ENCODE measurements at regions not wholly inside any gene's neighbourhood (a gene's known extent, or its start where the extent isn't known, plus 50 kb on each side); places are given as distances from the start of the nearest gene placed in this dataset.
"Not testable (repeated sequence)": the region's sequence is repeated elsewhere in the genome, so short reads cannot be mapped to it uniquely, and the experiment has no call there.

GRCh38 chr4:123585111-123585510 lies 188.5 kb downstream of the SPRY1 start:
- no peak for DNase-seq
- intact Hi-C loops (cut with DNase I, micrococcal nuclease), result no loop called here
- ATAC-seq, result no peak

DNA sequence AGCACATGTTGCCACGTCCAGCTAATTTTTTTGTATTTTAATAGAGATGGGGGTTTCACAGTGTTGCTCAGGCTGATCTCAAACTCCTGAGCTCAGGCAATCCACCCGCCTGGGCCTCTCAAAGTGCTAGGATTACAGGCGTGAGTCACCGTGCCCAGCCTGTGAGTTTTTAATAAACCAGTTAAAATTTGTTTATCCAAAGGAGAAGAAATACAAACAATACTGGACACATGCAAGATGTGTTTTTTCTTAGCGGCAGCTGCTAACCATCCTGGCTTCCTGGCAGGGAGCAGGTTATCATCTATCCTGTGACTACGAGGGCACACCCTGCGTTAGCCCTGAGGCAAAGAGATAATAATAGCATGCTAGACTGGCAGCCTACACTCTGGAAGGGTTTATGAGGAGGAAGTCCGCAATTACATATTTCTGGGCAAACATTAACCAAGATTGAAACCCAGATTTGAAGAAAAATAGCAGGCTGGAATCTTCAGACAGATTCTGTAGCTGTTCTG lies 191.4 kb downstream of the SPRY1 start:
- peak; percentile 100 for ATAC-seq
- peak; percentile 58 to 87 for DNase-seq
- intact Hi-C loops (cut with DNase I, micrococcal nuclease), result no loop called here

DNA sequence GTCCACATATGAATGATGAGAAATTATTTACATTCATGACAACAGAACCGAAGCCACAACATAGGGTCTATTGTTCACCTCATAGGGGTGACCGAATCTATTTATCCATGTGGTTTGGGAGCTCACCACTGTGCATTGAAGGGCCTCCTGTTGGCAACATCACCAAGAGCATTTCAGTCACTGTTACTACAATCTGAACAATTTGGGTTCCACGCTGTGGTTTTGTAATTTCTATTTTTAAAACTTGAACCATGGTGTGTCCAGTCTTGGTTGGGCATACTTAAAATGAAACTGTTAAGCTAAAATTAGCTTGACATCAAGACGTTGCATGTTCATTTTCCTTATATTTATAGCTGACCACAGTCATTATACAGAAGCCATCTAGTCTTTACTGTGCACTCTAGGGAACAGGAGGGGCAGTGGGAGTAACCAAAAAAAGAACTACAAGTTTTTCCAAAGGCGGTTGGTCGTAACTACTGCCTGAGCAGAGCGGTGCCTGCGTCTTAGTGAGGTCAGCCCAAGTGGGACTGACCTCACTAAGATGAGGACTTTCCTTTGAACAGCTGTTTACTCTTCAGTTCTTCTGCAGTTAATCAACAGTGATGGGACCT lies 192.1 kb downstream of the SPRY1 start:
- peak; percentile 57 for ATAC-seq
- DNase-seq, result peak; percentile 18 to 41
- intact Hi-C loops (cut with DNase I, micrococcal nuclease), result no loop called here

DNA sequence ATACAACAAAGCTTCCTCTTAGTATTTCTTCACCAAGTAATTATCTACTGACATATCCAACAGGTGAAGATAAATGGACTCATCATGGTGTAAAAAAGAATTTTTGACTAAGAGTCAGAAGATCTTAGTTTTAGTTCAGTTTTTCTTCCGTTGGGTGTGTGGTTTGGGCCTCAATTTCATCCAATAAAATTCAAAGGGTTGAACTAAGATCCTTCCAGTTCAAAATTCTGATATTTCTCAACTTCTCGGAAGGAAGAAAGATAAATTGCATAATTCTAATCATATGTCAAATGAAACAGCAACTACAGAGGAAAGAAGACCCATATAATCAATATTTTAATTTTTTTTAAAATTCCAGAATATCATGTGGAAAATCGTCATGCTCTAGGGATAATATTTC lies 192.7 kb downstream of the SPRY1 start:
- ATAC-seq (no peak), DNase-seq (no peak)
- intact Hi-C loops (cut with DNase I, micrococcal nuclease), result no loop called here

- no peak for ATAC-seq
- no peak for DNase-seq
- intact Hi-C loops (cut with DNase I, micrococcal nuclease), result no loop called here
Measured at GRCh38 chr4:123591875-123592274, 195.3 kb downstream of the SPRY1 start.

DNA sequence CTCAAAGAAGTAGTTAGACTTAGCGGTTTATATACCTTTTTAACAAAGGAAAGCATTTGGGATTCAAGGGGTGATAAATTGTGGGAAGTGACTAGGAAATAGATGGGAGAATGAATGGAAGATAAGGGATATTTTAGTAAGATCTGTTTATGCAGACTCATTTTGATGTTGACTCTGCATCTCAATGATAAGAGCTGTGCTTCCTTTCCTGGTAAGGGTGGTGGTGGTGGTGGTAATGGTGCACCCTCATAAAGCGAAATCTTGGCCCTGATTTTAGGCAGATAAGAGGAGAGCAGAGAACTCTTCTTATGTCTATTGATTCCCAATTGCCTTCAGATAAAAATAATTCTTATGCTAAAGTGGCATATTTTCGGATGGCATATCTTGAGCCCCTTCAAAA lies 197.1 kb downstream of the SPRY1 start:
- DNase-seq (no peak), ATAC-seq (no peak)
- intact Hi-C loops (cut with DNase I, micrococcal nuclease), result no loop called here

DNA sequence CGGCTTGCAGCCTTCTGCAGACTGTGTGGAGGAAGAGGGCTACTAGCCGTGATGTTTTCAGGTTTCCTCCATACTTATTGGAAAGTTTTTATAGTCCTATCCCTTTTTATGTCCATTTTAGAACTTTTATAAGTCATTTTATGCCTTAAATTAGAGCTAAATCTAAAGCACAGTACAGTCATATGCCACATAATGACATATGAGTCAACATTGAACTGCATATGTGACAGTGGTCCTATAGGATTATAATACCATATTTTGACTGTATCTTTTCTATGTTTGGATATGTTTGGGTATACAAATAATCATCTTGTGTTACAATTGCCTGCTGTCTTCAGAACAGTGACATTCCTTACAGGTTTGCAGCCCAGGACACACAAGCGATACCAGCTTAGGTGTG lies 200.2 kb downstream of the SPRY1 start:
- intact Hi-C loops (cut with DNase I, micrococcal nuclease), result no loop called here
- ATAC-seq, result no peak
- no peak for DNase-seq

GRCh38 chr4:123597586-123597985 lies 201.0 kb downstream of the SPRY1 start:
- intact Hi-C loops (cut with DNase I, micrococcal nuclease), result no loop called here
- DNase-seq (no peak), ATAC-seq (no peak)

- intact Hi-C loops (cut with DNase I, micrococcal nuclease), result no loop called here
- DNase-seq (no peak), ATAC-seq (no peak)
Measured at GRCh38 chr4:123598331-123598730, 201.7 kb downstream of the SPRY1 start.

GRCh38 chr4:123599061-123599919 lies 202.7 kb downstream of the SPRY1 start:
- intact Hi-C loops (cut with DNase I, micrococcal nuclease), result no loop called here
- DNase-seq (no peak), ATAC-seq (peak; percentile 61)

GRCh38 chr4:123599920-123600810 lies 203.6 kb downstream of the SPRY1 start:
- peak; percentile 76 for ATAC-seq
- peak; percentile 85 to 87 for DNase-seq
- intact Hi-C loops (cut with DNase I, micrococcal nuclease), result no loop called here

DNA sequence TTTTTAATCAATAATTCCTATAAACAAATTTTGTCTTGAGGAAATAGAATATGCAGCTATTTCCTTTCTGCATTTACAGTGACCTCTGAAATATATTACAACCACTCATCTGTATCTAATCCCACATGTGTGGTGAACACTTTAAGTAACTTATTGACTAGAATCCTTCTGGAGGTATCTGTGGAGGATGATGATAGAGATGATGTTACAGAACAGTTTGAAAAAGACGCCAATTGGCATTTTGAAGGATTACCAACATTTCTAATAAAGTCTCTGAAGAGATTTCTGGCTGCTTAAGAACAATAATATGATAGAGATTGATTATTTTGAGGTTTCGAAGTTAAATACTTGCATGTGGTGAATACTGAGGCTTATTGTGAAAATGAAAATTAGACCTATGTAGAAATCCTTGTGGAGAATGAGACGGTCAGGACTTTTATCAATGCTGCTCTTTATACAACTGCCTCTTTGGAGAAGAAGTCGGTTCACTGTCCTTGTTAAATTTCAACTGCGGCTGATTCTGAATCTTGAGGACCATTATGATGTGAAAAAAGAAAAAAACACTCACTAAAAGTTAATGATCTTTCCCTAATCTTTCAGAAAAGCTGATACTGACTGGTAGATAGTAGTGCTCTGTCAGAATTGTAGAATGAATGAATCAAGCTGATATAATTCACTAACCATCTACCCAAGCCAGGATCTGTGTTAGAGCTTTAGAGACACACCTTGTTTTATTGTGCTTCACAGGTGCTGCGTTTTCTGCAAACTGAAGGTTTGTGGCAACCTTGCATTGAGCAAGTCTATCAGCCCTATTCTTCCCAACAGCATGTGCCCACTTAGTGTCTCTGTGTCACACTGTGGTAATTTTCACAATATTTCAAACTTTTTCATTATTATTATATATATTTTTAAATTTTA lies 204.7 kb downstream of the SPRY1 start:
- intact Hi-C loops (cut with DNase I, micrococcal nuclease), result no loop called here
- no peak for DNase-seq
- ATAC-seq, result peak; percentile 66

DNA sequence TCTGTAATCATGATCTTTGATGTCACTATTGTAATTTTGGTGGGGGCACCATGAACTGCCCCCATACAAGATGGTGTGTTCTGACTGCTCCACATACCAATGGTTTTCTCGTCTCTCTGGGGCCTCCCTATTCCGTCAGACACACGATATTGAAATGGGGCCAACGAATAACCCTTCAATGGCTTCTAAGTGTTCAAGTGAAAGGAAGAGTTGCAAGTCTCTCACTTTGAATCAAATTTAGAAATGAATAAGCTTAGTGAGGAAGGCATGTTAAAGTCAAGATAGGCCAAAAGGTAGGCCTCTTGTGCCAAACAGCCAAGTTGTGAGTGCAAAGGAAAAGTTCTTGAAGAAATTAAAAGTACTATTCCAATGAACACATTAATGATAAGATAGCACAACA lies 205.4 kb downstream of the SPRY1 start:
- no peak for ATAC-seq
- intact Hi-C loops (cut with DNase I, micrococcal nuclease), result no loop called here
- DNase-seq, result no peak

DNA sequence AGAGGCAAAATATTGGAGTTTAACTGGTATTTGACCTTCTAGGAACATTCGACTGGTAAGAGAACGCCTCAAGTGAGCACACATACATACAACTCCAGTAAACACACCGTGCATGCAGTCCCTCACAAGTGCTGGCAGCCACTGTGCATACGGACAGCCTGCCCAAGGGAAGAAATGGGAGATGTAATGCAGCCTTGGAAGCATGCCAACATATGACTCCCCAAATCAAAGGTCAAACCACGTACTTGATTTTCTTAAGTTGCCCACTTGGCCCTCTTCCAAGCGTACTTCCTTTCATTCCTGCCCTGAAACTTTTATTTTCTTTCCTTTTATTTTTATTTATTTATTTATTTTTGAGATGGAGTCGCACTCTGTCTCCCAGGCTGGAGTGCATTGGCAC lies 206.6 kb downstream of the SPRY1 start:
- intact Hi-C loops (cut with DNase I, micrococcal nuclease), result no loop called here
- peak; percentile 64 to 66 for DNase-seq
- ATAC-seq, result peak; percentile 48

- intact Hi-C loops (cut with DNase I, micrococcal nuclease); ATAC-seq; DNase-seq: not testable (repeated sequence)
Measured at GRCh38 chr4:123605797-123606196, 209.2 kb downstream of the SPRY1 start.

- intact Hi-C loops (cut with DNase I, micrococcal nuclease), result no loop called here
- DNase-seq (no peak), ATAC-seq (no peak)
Measured at GRCh38 chr4:123606336-123606735, 209.7 kb downstream of the SPRY1 start.

DNA sequence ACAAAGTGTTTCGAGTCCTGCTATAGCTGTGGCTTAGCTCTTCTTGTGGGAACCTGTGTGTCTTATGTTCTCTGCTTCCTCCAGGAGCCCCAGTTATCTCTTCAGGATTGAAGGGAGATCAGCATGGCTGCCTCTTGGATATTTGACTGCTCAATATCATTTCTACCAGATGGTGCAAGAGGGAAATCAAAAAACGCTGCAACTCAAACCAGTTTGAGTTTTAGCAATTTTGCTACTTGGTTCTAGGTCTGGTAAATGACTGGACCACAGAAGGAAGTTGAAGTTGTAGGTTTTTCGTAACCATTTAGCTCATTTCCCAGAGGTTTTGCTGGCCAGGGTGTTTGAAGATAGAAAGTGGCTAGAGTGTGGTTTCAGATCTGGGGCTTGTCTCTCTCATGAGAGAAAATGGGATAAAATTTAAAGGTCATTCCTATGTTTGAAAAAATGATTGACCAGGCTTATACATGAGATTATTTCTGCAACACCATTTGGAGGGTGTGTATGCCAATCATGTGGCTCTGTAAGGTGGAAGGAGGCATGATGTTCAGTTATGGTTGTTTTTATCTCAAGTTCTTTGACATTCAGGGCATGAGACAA lies 210.4 kb downstream of the SPRY1 start:
- DNase-seq (no peak), ATAC-seq (no peak)
- intact Hi-C loops (cut with DNase I, micrococcal nuclease), result no loop called here

DNA sequence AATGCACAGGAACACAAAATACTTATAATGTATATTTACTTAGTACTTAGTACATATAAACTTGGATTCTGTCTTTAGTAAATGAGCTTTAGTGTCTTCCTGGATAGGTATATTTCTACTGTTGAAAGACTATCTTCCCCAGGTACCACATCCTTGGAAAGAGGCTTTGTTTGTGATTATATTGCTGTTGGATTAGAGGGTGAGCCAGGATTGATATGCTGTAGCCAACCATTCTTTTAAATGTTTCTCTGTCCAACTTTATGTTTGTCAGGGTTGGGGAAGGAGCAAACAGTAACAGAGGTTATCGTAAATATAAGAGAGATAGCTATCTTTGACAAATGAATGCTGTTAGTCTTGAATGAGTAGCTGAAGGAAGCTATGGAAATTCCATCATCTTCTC lies 213.2 kb downstream of the SPRY1 start:
- DNase-seq, result no peak
- no peak for ATAC-seq
- intact Hi-C loops (cut with DNase I, micrococcal nuclease), result no loop called here

Data from left colon (tissue), 2 donors.